GM23338 (cell line): ENCODE measurements at regions not wholly inside any gene's neighbourhood (a gene's known extent, or its start where the extent isn't known, plus 50 kb on each side); places are given as distances from the start of the nearest gene placed in this dataset.

Experiments used
- ATAC-seq: fragments of 200-7000 bp; cut with Tn5 transposase; 3 replicates; pipeline ENCODE4 v1.9.1; 2020
- DNase-seq: peaks from one replicate; pipeline ENCODE4 v3.0.0-alpha.2; 2015; ENCODE audit warnings: low spot score
- H2AFZ ChIP-seq: fragments of 200-600 bp; sonication (generic); 2 replicates; pipeline ENCODE4 v1.8.0; 2016; ENCODE audit warnings: antibody characterized with exemption, mild to moderate bottlenecking, moderate library complexity
- H3F3A ChIP-seq: fragments of 200-600 bp; sonication (generic); replicated peaks from 2 replicates; pipeline ENCODE4 v1.8.0; 2017; ENCODE audit warnings: antibody characterized with exemption, mixed run types, low read depth
- H3K27ac ChIP-seq: fragments of 200-600 bp; sonication (generic); 2 replicates; pipeline ENCODE4 v1.6.1; 2016; ENCODE audit warnings: low read depth
- H3K27me3 ChIP-seq: fragments of 200-600 bp; sonication (generic); 2 replicates; pipeline ENCODE4 v1.8.0; 2016; ENCODE audit warnings: mild to moderate bottlenecking, mixed run types, moderate library complexity; ENCODE audit not compliant: insufficient read depth
- H3K36me3 ChIP-seq: fragments of 200-600 bp; sonication (generic); 2 replicates; pipeline ENCODE4 v1.8.0; 2016; ENCODE audit warnings: mild to moderate bottlenecking; ENCODE audit not compliant: insufficient read depth
- H3K4me1 ChIP-seq: fragments of 200-600 bp; sonication (generic); 2 replicates; pipeline ENCODE4 v1.8.0; 2016; ENCODE audit warnings: mild to moderate bottlenecking, moderate library complexity; ENCODE audit not compliant: insufficient read depth
- H3K4me2 ChIP-seq: fragments of 200-600 bp; sonication (generic); 2 replicates; pipeline ENCODE4 v1.7.1; 2017; ENCODE audit warnings: mixed run types
- H3K4me3 ChIP-seq: fragments of 200-600 bp; sonication (generic); 2 replicates; pipeline ENCODE4 v1.6.1; 2016; ENCODE audit warnings: mixed run types
- H3K79me2 ChIP-seq: fragments of 200-600 bp; sonication (generic); replicated peaks from 2 replicates; pipeline ENCODE4 v1.8.0; 2017; ENCODE audit warnings: mild to moderate bottlenecking; ENCODE audit not compliant: insufficient read depth
- H3K9me2 ChIP-seq: fragments of 200-600 bp; sonication (generic); 2 replicates; pipeline ENCODE4 v1.8.0; 2017; ENCODE audit not compliant: insufficient read depth
- H4K20me1 ChIP-seq: fragments of 200-600 bp; sonication (generic); replicated peaks from 2 replicates; pipeline ENCODE4 v1.8.0; 2017; ENCODE audit warnings: mild to moderate bottlenecking; ENCODE audit not compliant: insufficient read depth
- H3K27ac Mint-ChIP-seq: 2 replicates; pipeline ENCODE4 v1.8.0; 2020; ENCODE audit warnings: inconsistent platforms, mild to moderate bottlenecking, moderate library complexity, mixed read lengths
- H3K27me3 Mint-ChIP-seq: 3 replicates; pipeline ENCODE4 v1.8.0; 2022; ENCODE audit warnings: low read depth, mild to moderate bottlenecking, moderate library complexity, mixed read lengths, inconsistent platforms; ENCODE audit not compliant: insufficient read depth, poor library complexity
- H3K36me3 Mint-ChIP-seq: 3 replicates; pipeline ENCODE4 v1.8.0; 2021; ENCODE audit warnings: low read depth, mild to moderate bottlenecking, inconsistent platforms, moderate library complexity, mixed read lengths
- H3K4me1 Mint-ChIP-seq: 3 replicates; pipeline ENCODE4 v1.8.0; 2020; ENCODE audit warnings: mild to moderate bottlenecking, inconsistent platforms, mixed read lengths
- H3K4me3 Mint-ChIP-seq: 3 replicates; pipeline ENCODE4 v1.8.0; 2021; ENCODE audit warnings: moderate library complexity, mild to moderate bottlenecking, inconsistent platforms, mixed read lengths
- H3K9me3 Mint-ChIP-seq: 3 replicates; pipeline ENCODE4 v1.8.0; 2020; ENCODE audit warnings: moderate library complexity, mild to moderate bottlenecking, inconsistent platforms, mixed read lengths
- CREB1 ChIP-seq: fragments of 250-450 bp; sonication (Bioruptor Pico); IDR thresholded peaks from 2 replicates; pipeline ENCODE4 v1.5.0; 2020; ENCODE audit warnings: low read depth, mild to moderate bottlenecking, moderate library complexity
- EZH2 ChIP-seq: fragments of 200-600 bp; sonication (generic); IDR thresholded peaks from one replicate; pipeline ENCODE4 v1.8.0; 2017; ENCODE audit warnings: antibody characterized with exemption, mild to moderate bottlenecking, low read depth; ENCODE audit not compliant: unreplicated experiment
- EZH2phosphoT487 ChIP-seq: fragments of 200-600 bp; sonication (generic); IDR thresholded peaks from one replicate; pipeline ENCODE4 v1.8.1; 2018; ENCODE audit warnings: antibody characterized with exemption; ENCODE audit not compliant: unreplicated experiment
- JUNB ChIP-seq: IDR thresholded peaks from one replicate; pipeline ENCODE4 v1.6.1; 2016; ENCODE audit warnings: antibody characterized with exemption; ENCODE audit not compliant: unreplicated experiment
- NANOG ChIP-seq: IDR thresholded peaks from 2 replicates; pipeline ENCODE4 v1.6.1; 2016; ENCODE audit warnings: antibody characterized with exemption, borderline replicate concordance
- POLR2AphosphoS5 ChIP-seq: IDR thresholded peaks from 2 replicates; pipeline ENCODE4 v1.6.1; 2016; ENCODE audit warnings: antibody characterized with exemption, low read depth
- REST ChIP-seq: IDR thresholded peaks from one replicate; pipeline ENCODE4 v1.6.1; 2018; ENCODE audit warnings: antibody characterized with exemption; ENCODE audit not compliant: unreplicated experiment
- STAT1 ChIP-seq: IDR thresholded peaks from one replicate; pipeline ENCODE4 v1.6.1; 2016; ENCODE audit warnings: antibody characterized with exemption; ENCODE audit not compliant: unreplicated experiment
- ZNF114 ChIP-seq: fragments of 250-450 bp; sonication (Bioruptor Pico); IDR thresholded peaks from 2 replicates; pipeline ENCODE4 v1.5.0; 2020; ENCODE audit warnings: mild to moderate bottlenecking, moderate library complexity
- ZNF331 ChIP-seq: fragments of 250-450 bp; sonication (Bioruptor Pico); IDR thresholded peaks from 2 replicates; pipeline ENCODE4 v1.5.0; 2020; ENCODE audit warnings: low read depth, mild to moderate bottlenecking, moderate library complexity
- TF ChIP-seq, protein P1 (sequence below): IDR thresholded peaks from 2 replicates; pipeline ENCODE4 v1.6.1; 2016; ENCODE audit warnings: antibody characterized with exemption
- TF ChIP-seq, protein P2 (sequence below), 2 experiments: fragments of 200-600 bp in 1 of 2; sonication (generic) in 1 of 2; conservative IDR thresholded peaks; 2 replicates each; pipeline versions ENCODE4 v1.5.1 to v1.6.1; 2016 to 2017; ENCODE audit warnings: antibody characterized with exemption in 2 of 2, low read depth in 2 of 2, mild to moderate bottlenecking in 2 of 2, moderate library complexity in 1 of 2

GRCh38 chr1:221104596-221104995 is 225.4 kb downstream of the HLX start:
- Histone ChIP-seq H3K36me3 (no peaks in the 10 kb centered on the region), H3K27ac (no peak overlapping the region), H4K20me1 (no peaks in the 10 kb centered on the region), H3K4me2 (no peak overlapping the region), H3K4me3 (no peak overlapping the region), H3K9me2 (no peaks in the 10 kb centered on the region; the same call in 1 of the 2 replicates), H3K79me2 (no peaks in the 10 kb centered on the region), H3F3A (no peaks in the 10 kb centered on the region), H3K27me3 (no peaks in the 10 kb centered on the region), H2AFZ (no peak overlapping the region), H3K4me1 (no peaks in the 10 kb centered on the region)
- peaks cover 2% of the 10 kb centered on the region for H3K27me3 Mint-ChIP-seq
- no peaks in the 10 kb centered on the region for H3K36me3 Mint-ChIP-seq
- no peak for ATAC-seq
- no peak overlapping the region for H3K27ac Mint-ChIP-seq
- DNase-seq, result no peak
- no peak overlapping the region for H3K4me3 Mint-ChIP-seq
- H3K9me3 Mint-ChIP-seq, result no peaks in the 10 kb centered on the region
- TF ChIP-seq POLR2AphosphoS5, result no peak
- TF ChIP-seq JUNB, result no peak
- TF ChIP-seq NANOG, result no peak
- TF ChIP-seq, protein P1, sequence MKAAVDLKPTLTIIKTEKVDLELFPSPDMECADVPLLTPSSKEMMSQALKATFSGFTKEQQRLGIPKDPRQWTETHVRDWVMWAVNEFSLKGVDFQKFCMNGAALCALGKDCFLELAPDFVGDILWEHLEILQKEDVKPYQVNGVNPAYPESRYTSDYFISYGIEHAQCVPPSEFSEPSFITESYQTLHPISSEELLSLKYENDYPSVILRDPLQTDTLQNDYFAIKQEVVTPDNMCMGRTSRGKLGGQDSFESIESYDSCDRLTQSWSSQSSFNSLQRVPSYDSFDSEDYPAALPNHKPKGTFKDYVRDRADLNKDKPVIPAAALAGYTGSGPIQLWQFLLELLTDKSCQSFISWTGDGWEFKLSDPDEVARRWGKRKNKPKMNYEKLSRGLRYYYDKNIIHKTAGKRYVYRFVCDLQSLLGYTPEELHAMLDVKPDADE, result no peak
- TF ChIP-seq, protein P2, sequence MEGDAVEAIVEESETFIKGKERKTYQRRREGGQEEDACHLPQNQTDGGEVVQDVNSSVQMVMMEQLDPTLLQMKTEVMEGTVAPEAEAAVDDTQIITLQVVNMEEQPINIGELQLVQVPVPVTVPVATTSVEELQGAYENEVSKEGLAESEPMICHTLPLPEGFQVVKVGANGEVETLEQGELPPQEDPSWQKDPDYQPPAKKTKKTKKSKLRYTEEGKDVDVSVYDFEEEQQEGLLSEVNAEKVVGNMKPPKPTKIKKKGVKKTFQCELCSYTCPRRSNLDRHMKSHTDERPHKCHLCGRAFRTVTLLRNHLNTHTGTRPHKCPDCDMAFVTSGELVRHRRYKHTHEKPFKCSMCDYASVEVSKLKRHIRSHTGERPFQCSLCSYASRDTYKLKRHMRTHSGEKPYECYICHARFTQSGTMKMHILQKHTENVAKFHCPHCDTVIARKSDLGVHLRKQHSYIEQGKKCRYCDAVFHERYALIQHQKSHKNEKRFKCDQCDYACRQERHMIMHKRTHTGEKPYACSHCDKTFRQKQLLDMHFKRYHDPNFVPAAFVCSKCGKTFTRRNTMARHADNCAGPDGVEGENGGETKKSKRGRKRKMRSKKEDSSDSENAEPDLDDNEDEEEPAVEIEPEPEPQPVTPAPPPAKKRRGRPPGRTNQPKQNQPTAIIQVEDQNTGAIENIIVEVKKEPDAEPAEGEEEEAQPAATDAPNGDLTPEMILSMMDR (conservative IDR thresholded peaks at IDR 0.05; ENCODE audit: low read depth in 2 of 2), result no peak
- TF ChIP-seq REST, result no peak
- TF ChIP-seq ZNF114 (CRISPR knock-in tag), result no peak
- no peak for TF ChIP-seq STAT1
- TF ChIP-seq CREB1, result no peak
- TF ChIP-seq EZH2phosphoT487, result no peak
- no peak for TF ChIP-seq ZNF331 (CRISPR knock-in tag)
- TF ChIP-seq EZH2, result no peak
- no peaks in the 10 kb centered on the region for H3K4me1 Mint-ChIP-seq
